ENCODE measurements at regions not wholly inside any gene's neighbourhood (a gene's known extent, or its start where the extent isn't known, plus 50 kb on each side); places are given as distances from the start of the nearest gene placed in this dataset.
"Not testable (repeated sequence)": the region's sequence is repeated elsewhere in the genome, so short reads cannot be mapped to it uniquely, and the experiment has no call there.

GRCh38 chr10:29378106-29378505 is 89.2 kb downstream of the LYZL1 start:
- Histone ChIP-seq H3K27ac (replicated peaks; ENCODE audit: low read length) (no peak overlapping the region), H2BK12ac (ENCODE audit: low read length) (no peak overlapping the region), H3K4me3 (ENCODE audit: low read length in 2 of 2) (no peak overlapping the region), H3K36me3 (replicated peaks in 1 of 2; ENCODE audit: control insufficient read depth in 2 of 2, insufficient read depth in 2 of 2, low read length in 2 of 2) (no peaks in the 10 kb centered on the region), H3K9ac (ENCODE audit: low read depth, low read length, poor library complexity) (no peak overlapping the region), H3K9me3 (replicated peaks in 1 of 2; ENCODE audit: control insufficient read depth in 2 of 2, insufficient read depth in 1 of 2, low read depth in 1 of 2, low read length in 2 of 2) (no peaks in the 10 kb centered on the region), H3K18ac (ENCODE audit: low read length) (no peak overlapping the region), H2BK15ac (ENCODE audit: low read length) (no peak overlapping the region), H2BK5ac (ENCODE audit: low read length) (no peak overlapping the region), H2AK5ac (ENCODE audit: low read depth, low read length) (no peak overlapping the region), H3K4me2 (ENCODE audit: insufficient read depth, low read length, poor library complexity, severe bottlenecking) (no peak overlapping the region), H2AFZ (ENCODE audit: low read length) (no peak overlapping the region), H3K27me3 (ENCODE audit: control insufficient read depth in 3 of 3, insufficient read depth in 3 of 3, low read depth in 1 of 3, low read length in 3 of 3) (no peaks in the 10 kb centered on the region), H3K79me1 (ENCODE audit: low read depth, low read length) (no peaks in the 10 kb centered on the region), H4K91ac (ENCODE audit: low read depth, low read length, poor library complexity) (no peak overlapping the region), H3K4ac (ENCODE audit: low read length) (no peak overlapping the region), H3K14ac (ENCODE audit: low read length) (no peak overlapping the region), H3K4me1 (ENCODE audit: control insufficient read depth in 2 of 2, insufficient read depth in 1 of 2, low read depth in 1 of 2, low read length in 2 of 2) (peaks cover 0 to 2% of the 10 kb centered on the region in 2 donors), H2BK120ac (ENCODE audit: low read depth, low read length) (no peak overlapping the region), H3K23ac (ENCODE audit: low read depth, low read length, poor library complexity) (no peak overlapping the region), H4K8ac (ENCODE audit: low read depth, low read length) (no peak overlapping the region)
- no CpG with 5 or more reads among the region's 7 CpGs for WGBS, 2 donors (ENCODE audit: extremely low coverage in 2 of 2, insufficient read length in 2 of 2, insufficient replicate concordance in 1 of 2)
- DNase-seq (ENCODE audit: low spot score): no peak

- Histone ChIP-seq H3K14ac (ENCODE audit: low read length) (no peak overlapping the region), H2BK12ac (ENCODE audit: low read length) (no peak overlapping the region), H4K91ac (ENCODE audit: low read depth, low read length, poor library complexity) (no peak overlapping the region), H3K27ac (replicated peaks; ENCODE audit: low read length) (no peak overlapping the region), H3K9me3 (replicated peaks in 1 of 2; ENCODE audit: control insufficient read depth in 2 of 2, insufficient read depth in 1 of 2, low read depth in 1 of 2, low read length in 2 of 2) (no peaks in the 10 kb centered on the region), H3K9ac (ENCODE audit: low read depth, low read length, poor library complexity) (no peak overlapping the region), H3K79me1 (ENCODE audit: low read depth, low read length) (no peaks in the 10 kb centered on the region), H3K4ac (ENCODE audit: low read length) (no peak overlapping the region), H3K36me3 (replicated peaks in 1 of 2; ENCODE audit: control insufficient read depth in 2 of 2, insufficient read depth in 2 of 2, low read length in 2 of 2) (no peaks in the 10 kb centered on the region), H2AK5ac (ENCODE audit: low read depth, low read length) (no peak overlapping the region), H3K4me2 (ENCODE audit: insufficient read depth, low read length, poor library complexity, severe bottlenecking) (no peak overlapping the region), H3K23ac (ENCODE audit: low read depth, low read length, poor library complexity) (no peak overlapping the region), H3K4me3 (ENCODE audit: low read length in 2 of 2) (no peak overlapping the region), H2BK120ac (ENCODE audit: low read depth, low read length) (no peak overlapping the region), H4K8ac (ENCODE audit: low read depth, low read length) (no peak overlapping the region), H3K27me3 (ENCODE audit: control insufficient read depth in 3 of 3, insufficient read depth in 3 of 3, low read depth in 1 of 3, low read length in 3 of 3) (no peaks in the 10 kb centered on the region), H3K18ac (ENCODE audit: low read length) (no peak overlapping the region), H3K4me1 (ENCODE audit: control insufficient read depth in 2 of 2, insufficient read depth in 1 of 2, low read depth in 1 of 2, low read length in 2 of 2) (peaks cover 0 to 2% of the 10 kb centered on the region in 2 donors), H2AFZ (ENCODE audit: low read length) (no peak overlapping the region), H2BK5ac (ENCODE audit: low read length) (no peak overlapping the region), H2BK15ac (ENCODE audit: low read length) (no peak overlapping the region)
- no peak for DNase-seq (ENCODE audit: low spot score)
- no CpG with 5 or more reads among the region's 4 CpGs for WGBS, 2 donors (ENCODE audit: extremely low coverage in 2 of 2, insufficient read length in 2 of 2, insufficient replicate concordance in 1 of 2)
Observed at GRCh38 chr10:29379208-29379607, 90.3 kb downstream of the LYZL1 start.

- H2AK5ac ChIP-seq (ENCODE audit: low read depth, low read length); H3K14ac ChIP-seq (ENCODE audit: low read length); H2BK120ac ChIP-seq (ENCODE audit: low read depth, low read length); H2BK12ac ChIP-seq (ENCODE audit: low read length); H3K36me3 ChIP-seq (replicated peaks in 1 of 2; ENCODE audit: control insufficient read depth in 2 of 2, insufficient read depth in 2 of 2, low read length in 2 of 2); H3K4me3 ChIP-seq (ENCODE audit: low read length in 2 of 2); H3K4me1 ChIP-seq (ENCODE audit: control insufficient read depth in 2 of 2, insufficient read depth in 1 of 2, low read depth in 1 of 2, low read length in 2 of 2); H3K79me1 ChIP-seq (ENCODE audit: low read depth, low read length); H4K91ac ChIP-seq (ENCODE audit: low read depth, low read length, poor library complexity); H3K23ac ChIP-seq (ENCODE audit: low read depth, low read length, poor library complexity); H2BK5ac ChIP-seq (ENCODE audit: low read length); H3K9ac ChIP-seq (ENCODE audit: low read depth, low read length, poor library complexity); DNase-seq (ENCODE audit: low spot score); H3K18ac ChIP-seq (ENCODE audit: low read length); H2AFZ ChIP-seq (ENCODE audit: low read length); H3K4ac ChIP-seq (ENCODE audit: low read length); H3K27me3 ChIP-seq (ENCODE audit: control insufficient read depth in 3 of 3, insufficient read depth in 3 of 3, low read depth in 1 of 3, low read length in 3 of 3); H3K4me2 ChIP-seq (ENCODE audit: insufficient read depth, low read length, poor library complexity, severe bottlenecking); H2BK15ac ChIP-seq (ENCODE audit: low read length); H4K8ac ChIP-seq (ENCODE audit: low read depth, low read length); H3K9me3 ChIP-seq (replicated peaks in 1 of 2; ENCODE audit: control insufficient read depth in 2 of 2, insufficient read depth in 1 of 2, low read depth in 1 of 2, low read length in 2 of 2); H3K27ac ChIP-seq (replicated peaks; ENCODE audit: low read length): not testable (repeated sequence)
- no CpG with 5 or more reads among the region's 16 CpGs for WGBS, 2 donors (ENCODE audit: extremely low coverage in 2 of 2, insufficient read length in 2 of 2, insufficient replicate concordance in 1 of 2)
Observed at GRCh38 chr10:29379777-29380598, 91.1 kb downstream of the LYZL1 start.

GRCh38 chr10:29380599-29381511 is 92.0 kb downstream of the LYZL1 start:
- H2BK12ac ChIP-seq (ENCODE audit: low read length); H3K79me1 ChIP-seq (ENCODE audit: low read depth, low read length); H3K4me1 ChIP-seq (ENCODE audit: control insufficient read depth in 2 of 2, insufficient read depth in 1 of 2, low read depth in 1 of 2, low read length in 2 of 2); H3K4me2 ChIP-seq (ENCODE audit: insufficient read depth, low read length, poor library complexity, severe bottlenecking); H3K9me3 ChIP-seq (replicated peaks in 1 of 2; ENCODE audit: control insufficient read depth in 2 of 2, insufficient read depth in 1 of 2, low read depth in 1 of 2, low read length in 2 of 2); H2BK15ac ChIP-seq (ENCODE audit: low read length); H3K9ac ChIP-seq (ENCODE audit: low read depth, low read length, poor library complexity); DNase-seq (ENCODE audit: low spot score); H2AK5ac ChIP-seq (ENCODE audit: low read depth, low read length); H3K14ac ChIP-seq (ENCODE audit: low read length); H4K91ac ChIP-seq (ENCODE audit: low read depth, low read length, poor library complexity); H3K18ac ChIP-seq (ENCODE audit: low read length); H3K27ac ChIP-seq (replicated peaks; ENCODE audit: low read length); H2BK120ac ChIP-seq (ENCODE audit: low read depth, low read length); H2AFZ ChIP-seq (ENCODE audit: low read length); H2BK5ac ChIP-seq (ENCODE audit: low read length); H4K8ac ChIP-seq (ENCODE audit: low read depth, low read length); H3K4me3 ChIP-seq (ENCODE audit: low read length in 2 of 2); H3K23ac ChIP-seq (ENCODE audit: low read depth, low read length, poor library complexity); H3K4ac ChIP-seq (ENCODE audit: low read length); H3K36me3 ChIP-seq (replicated peaks in 1 of 2; ENCODE audit: control insufficient read depth in 2 of 2, insufficient read depth in 2 of 2, low read length in 2 of 2); H3K27me3 ChIP-seq (ENCODE audit: control insufficient read depth in 3 of 3, insufficient read depth in 3 of 3, low read depth in 1 of 3, low read length in 3 of 3): not testable (repeated sequence)
- no CpG with 5 or more reads among the region's 16 CpGs for WGBS, 2 donors (ENCODE audit: extremely low coverage in 2 of 2, insufficient read length in 2 of 2, insufficient replicate concordance in 1 of 2)
